GM23338 (cell line): ENCODE measurements at regions not wholly inside any gene's neighbourhood (a gene's known extent, or its start where the extent isn't known, plus 50 kb on each side); places are given as distances from the start of the nearest gene placed in this dataset.

Experiments used
- ATAC-seq: fragments of 200-7000 bp; cut with Tn5 transposase; 3 replicates; pipeline ENCODE4 v1.9.1; 2020
- DNase-seq: peaks from one replicate; pipeline ENCODE4 v3.0.0-alpha.2; 2015; ENCODE audit warnings: low spot score
- H2AFZ ChIP-seq: fragments of 200-600 bp; sonication (generic); 2 replicates; pipeline ENCODE4 v1.8.0; 2016; ENCODE audit warnings: antibody characterized with exemption, mild to moderate bottlenecking, moderate library complexity
- H3F3A ChIP-seq: fragments of 200-600 bp; sonication (generic); replicated peaks from 2 replicates; pipeline ENCODE4 v1.8.0; 2017; ENCODE audit warnings: antibody characterized with exemption, mixed run types, low read depth
- H3K27ac ChIP-seq: fragments of 200-600 bp; sonication (generic); 2 replicates; pipeline ENCODE4 v1.6.1; 2016; ENCODE audit warnings: low read depth
- H3K27me3 ChIP-seq: fragments of 200-600 bp; sonication (generic); 2 replicates; pipeline ENCODE4 v1.8.0; 2016; ENCODE audit warnings: mild to moderate bottlenecking, mixed run types, moderate library complexity; ENCODE audit not compliant: insufficient read depth
- H3K36me3 ChIP-seq: fragments of 200-600 bp; sonication (generic); 2 replicates; pipeline ENCODE4 v1.8.0; 2016; ENCODE audit warnings: mild to moderate bottlenecking; ENCODE audit not compliant: insufficient read depth
- H3K4me1 ChIP-seq: fragments of 200-600 bp; sonication (generic); 2 replicates; pipeline ENCODE4 v1.8.0; 2016; ENCODE audit warnings: mild to moderate bottlenecking, moderate library complexity; ENCODE audit not compliant: insufficient read depth
- H3K4me2 ChIP-seq: fragments of 200-600 bp; sonication (generic); 2 replicates; pipeline ENCODE4 v1.7.1; 2017; ENCODE audit warnings: mixed run types
- H3K4me3 ChIP-seq: fragments of 200-600 bp; sonication (generic); 2 replicates; pipeline ENCODE4 v1.6.1; 2016; ENCODE audit warnings: mixed run types
- H3K79me2 ChIP-seq: fragments of 200-600 bp; sonication (generic); replicated peaks from 2 replicates; pipeline ENCODE4 v1.8.0; 2017; ENCODE audit warnings: mild to moderate bottlenecking; ENCODE audit not compliant: insufficient read depth
- H3K9me2 ChIP-seq: fragments of 200-600 bp; sonication (generic); 2 replicates; pipeline ENCODE4 v1.8.0; 2017; ENCODE audit not compliant: insufficient read depth
- H4K20me1 ChIP-seq: fragments of 200-600 bp; sonication (generic); replicated peaks from 2 replicates; pipeline ENCODE4 v1.8.0; 2017; ENCODE audit warnings: mild to moderate bottlenecking; ENCODE audit not compliant: insufficient read depth
- H3K27ac Mint-ChIP-seq: 2 replicates; pipeline ENCODE4 v1.8.0; 2020; ENCODE audit warnings: inconsistent platforms, mild to moderate bottlenecking, moderate library complexity, mixed read lengths
- H3K27me3 Mint-ChIP-seq: 3 replicates; pipeline ENCODE4 v1.8.0; 2022; ENCODE audit warnings: low read depth, mild to moderate bottlenecking, moderate library complexity, mixed read lengths, inconsistent platforms; ENCODE audit not compliant: insufficient read depth, poor library complexity
- H3K36me3 Mint-ChIP-seq: 3 replicates; pipeline ENCODE4 v1.8.0; 2021; ENCODE audit warnings: low read depth, mild to moderate bottlenecking, inconsistent platforms, moderate library complexity, mixed read lengths
- H3K4me1 Mint-ChIP-seq: 3 replicates; pipeline ENCODE4 v1.8.0; 2020; ENCODE audit warnings: mild to moderate bottlenecking, inconsistent platforms, mixed read lengths
- H3K4me3 Mint-ChIP-seq: 3 replicates; pipeline ENCODE4 v1.8.0; 2021; ENCODE audit warnings: moderate library complexity, mild to moderate bottlenecking, inconsistent platforms, mixed read lengths
- H3K9me3 Mint-ChIP-seq: 3 replicates; pipeline ENCODE4 v1.8.0; 2020; ENCODE audit warnings: moderate library complexity, mild to moderate bottlenecking, inconsistent platforms, mixed read lengths
- CREB1 ChIP-seq: fragments of 250-450 bp; sonication (Bioruptor Pico); IDR thresholded peaks from 2 replicates; pipeline ENCODE4 v1.5.0; 2020; ENCODE audit warnings: low read depth, mild to moderate bottlenecking, moderate library complexity
- CTCF ChIP-seq, 2 experiments: fragments of 200-600 bp in 1 of 2; sonication (generic) in 1 of 2; conservative IDR thresholded peaks; 2 replicates each; pipeline versions ENCODE4 v1.5.1 to v1.6.1; 2016 to 2017; ENCODE audit warnings: antibody characterized with exemption in 2 of 2, low read depth in 2 of 2, mild to moderate bottlenecking in 2 of 2, moderate library complexity in 1 of 2
- EZH2phosphoT487 ChIP-seq: fragments of 200-600 bp; sonication (generic); IDR thresholded peaks from one replicate; pipeline ENCODE4 v1.8.1; 2018; ENCODE audit warnings: antibody characterized with exemption; ENCODE audit not compliant: unreplicated experiment
- JUNB ChIP-seq: IDR thresholded peaks from one replicate; pipeline ENCODE4 v1.6.1; 2016; ENCODE audit warnings: antibody characterized with exemption; ENCODE audit not compliant: unreplicated experiment
- POLR2AphosphoS5 ChIP-seq: IDR thresholded peaks from 2 replicates; pipeline ENCODE4 v1.6.1; 2016; ENCODE audit warnings: antibody characterized with exemption, low read depth
- REST ChIP-seq: IDR thresholded peaks from one replicate; pipeline ENCODE4 v1.6.1; 2018; ENCODE audit warnings: antibody characterized with exemption; ENCODE audit not compliant: unreplicated experiment
- STAT1 ChIP-seq: IDR thresholded peaks from one replicate; pipeline ENCODE4 v1.6.1; 2016; ENCODE audit warnings: antibody characterized with exemption; ENCODE audit not compliant: unreplicated experiment
- ZNF114 ChIP-seq: fragments of 250-450 bp; sonication (Bioruptor Pico); IDR thresholded peaks from 2 replicates; pipeline ENCODE4 v1.5.0; 2020; ENCODE audit warnings: mild to moderate bottlenecking, moderate library complexity
- ZNF331 ChIP-seq: fragments of 250-450 bp; sonication (Bioruptor Pico); IDR thresholded peaks from 2 replicates; pipeline ENCODE4 v1.5.0; 2020; ENCODE audit warnings: low read depth, mild to moderate bottlenecking, moderate library complexity
- ZNF462 ChIP-seq: fragments of 250-450 bp; sonication (Bioruptor Pico); IDR thresholded peaks from 2 replicates; pipeline ENCODE4 v1.5.0; 2020; ENCODE audit warnings: mild to moderate bottlenecking, moderate library complexity

GRCh38 chr17:79366988-79367571 lies 243.8 kb downstream of the RBFOX3 start:
- H3K4me3 Mint-ChIP-seq = no peak overlapping the region
- Histone ChIP-seq H3K27me3 (no peaks in the 10 kb centered on the region), H3K4me2 (no peak overlapping the region), H3K9me2 (no peaks in the 10 kb centered on the region), H3K36me3 (no peaks in the 10 kb centered on the region), H3K4me3 (no peak overlapping the region), H3K27ac (no peak overlapping the region), H3K79me2 (no peaks in the 10 kb centered on the region), H3K4me1 (no peaks in the 10 kb centered on the region), H4K20me1 (no peaks in the 10 kb centered on the region), H2AFZ (no peak overlapping the region), H3F3A (no peaks in the 10 kb centered on the region)
- DNase-seq (no peak), ATAC-seq (no peak)
- H3K27me3 Mint-ChIP-seq = peaks cover 13% of the 10 kb centered on the region
- TF ChIP-seq CTCF (conservative IDR thresholded peaks at IDR 0.05; ENCODE audit: low read depth in 2 of 2) (no peak), ZNF462 (CRISPR knock-in tag) (no peak), EZH2phosphoT487 (no peak), ZNF114 (CRISPR knock-in tag) (no peak), STAT1 (no peak), POLR2AphosphoS5 (no peak), CREB1 (CRISPR knock-in tag) (no peak), JUNB (no peak), REST (no peak), ZNF331 (CRISPR knock-in tag) (no peak)
- H3K36me3 Mint-ChIP-seq = no peaks in the 10 kb centered on the region
- H3K9me3 Mint-ChIP-seq = no peaks in the 10 kb centered on the region
- no peak overlapping the region for H3K27ac Mint-ChIP-seq
- peaks cover 5% of the 10 kb centered on the region for H3K4me1 Mint-ChIP-seq
